Liver (tissue), 8 donors: ENCODE measurements at regions not wholly inside any gene's neighbourhood (a gene's known extent, or its start where the extent isn't known, plus 50 kb on each side); places are given as distances from the start of the nearest gene placed in this dataset.

Experiments
- DNase-seq: peaks from one replicate; pipeline ENCODE4 v3.0.0-alpha.2; 2017; ENCODE audit warnings: low spot score
- H3K27ac ChIP-seq, 2 donors: one replicate each; pipeline ENCODE4 v1.7.0; 2013; ENCODE audit warnings: inconsistent platforms in 2 of 2, low read length in 2 of 2, control low read depth in 1 of 2, low read depth in 1 of 2, mild to moderate bottlenecking in 1 of 2
- H3K27me3 ChIP-seq, 4 donors: one replicate each; pipeline versions ENCODE4 v1.6.1 to v1.7.0; 2013; ENCODE audit warnings: low read length in 3 of 4, inconsistent platforms in 1 of 4, mild to moderate bottlenecking in 1 of 4, moderate library complexity in 1 of 4; ENCODE audit not compliant: control insufficient read depth in 4 of 4, insufficient read depth in 4 of 4
- H3K36me3 ChIP-seq, 4 donors: one replicate each; pipeline versions ENCODE4 v1.6.1 to v1.7.0; 2013; ENCODE audit warnings: low read length in 3 of 4, mild to moderate bottlenecking in 3 of 4, low read depth in 1 of 4, moderate library complexity in 1 of 4; ENCODE audit not compliant: control insufficient read depth in 4 of 4, insufficient read depth in 3 of 4
- H3K4me1 ChIP-seq, 4 donors: one replicate each; pipeline versions ENCODE4 v1.6.1 to v1.7.0; 2013; ENCODE audit warnings: low read length in 3 of 4, mild to moderate bottlenecking in 3 of 4, moderate library complexity in 1 of 4; ENCODE audit not compliant: control insufficient read depth in 4 of 4, insufficient read depth in 4 of 4
- H3K4me3 ChIP-seq, 3 donors: one replicate each; pipeline versions ENCODE4 v1.6.1 to v1.7.0; 2013; ENCODE audit warnings: low read length in 3 of 3, control low read depth in 1 of 3, low read depth in 1 of 3, mild to moderate bottlenecking in 1 of 3
- H3K9ac ChIP-seq, 2 donors: one replicate each; pipeline ENCODE4 v1.7.0; 2013; ENCODE audit warnings: low read length in 2 of 2, mild to moderate bottlenecking in 2 of 2, moderate library complexity in 2 of 2, control low read depth in 1 of 2, low read depth in 1 of 2
- H3K9me3 ChIP-seq, 4 donors: one replicate each; pipeline versions ENCODE4 v1.6.1 to v1.7.0; 2013; ENCODE audit warnings: low read length in 3 of 4; ENCODE audit not compliant: control insufficient read depth in 4 of 4
- EGR1 ChIP-seq, 2 donors: IDR thresholded peaks; 2 replicates each; pipeline ENCODE4 v1.6.1; 2016 to 2018; ENCODE audit warnings: antibody characterized with exemption in 2 of 2, low read depth in 2 of 2
- FOXA1 ChIP-seq: IDR thresholded peaks from 2 replicates; pipeline ENCODE4 v1.6.1; 2016; ENCODE audit warnings: antibody characterized with exemption
- FOXA2 ChIP-seq: IDR thresholded peaks from 2 replicates; pipeline ENCODE4 v1.6.1; 2016; ENCODE audit warnings: antibody characterized with exemption
- GABPA ChIP-seq, 2 donors: IDR thresholded peaks in 1 of 2; conservative IDR thresholded peaks in 1 of 2; 2 replicates each; pipeline ENCODE4 v1.6.1; 2016; ENCODE audit warnings: antibody characterized with exemption in 2 of 2, mild to moderate bottlenecking in 1 of 2, moderate library complexity in 1 of 2
- HNF4A ChIP-seq, 2 donors: conservative IDR thresholded peaks; 2 replicates each; pipeline ENCODE4 v1.6.1; 2016; ENCODE audit warnings: antibody characterized with exemption in 2 of 2, mild to moderate bottlenecking in 2 of 2
- HNF4G ChIP-seq: IDR thresholded peaks from 2 replicates; pipeline ENCODE4 v1.6.1; 2016; ENCODE audit warnings: antibody characterized with exemption
- JUND ChIP-seq, 2 donors: IDR thresholded peaks; 2 replicates each; pipeline ENCODE4 v1.6.1; 2016; ENCODE audit warnings: antibody characterized with exemption in 2 of 2
- NR2F2 ChIP-seq: IDR thresholded peaks from 2 replicates; pipeline ENCODE4 v1.6.1; 2016; ENCODE audit warnings: antibody characterized with exemption
- RAD21 ChIP-seq, 2 donors: IDR thresholded peaks; 2 replicates each; pipeline ENCODE4 v1.6.1; 2016; ENCODE audit warnings: antibody characterized with exemption in 2 of 2, mild to moderate bottlenecking in 2 of 2
- RXRA ChIP-seq, 2 donors: IDR thresholded peaks; 2 replicates each; pipeline ENCODE4 v1.6.1; 2017 to 2018; ENCODE audit warnings: antibody characterized with exemption in 2 of 2, mild to moderate bottlenecking in 1 of 2
- SP1 ChIP-seq: IDR thresholded peaks from 2 replicates; pipeline ENCODE4 v1.6.1; 2018; ENCODE audit warnings: antibody characterized with exemption, mild to moderate bottlenecking
- TAF1 ChIP-seq: conservative IDR thresholded peaks from 2 replicates; pipeline ENCODE4 v1.6.1; 2016; ENCODE audit warnings: antibody characterized with exemption, mild to moderate bottlenecking
- YY1 ChIP-seq: IDR thresholded peaks from 2 replicates; pipeline ENCODE4 v1.6.1; 2016; ENCODE audit warnings: antibody characterized with exemption, mild to moderate bottlenecking
- ZBTB33 ChIP-seq: IDR thresholded peaks from 2 replicates; pipeline ENCODE4 v1.6.1; 2016; ENCODE audit warnings: antibody characterized with exemption
- WGBS: extraction: QIAGEN DNeasy Blood & Tissue Kit; methylation state at CpG from one replicate; pipeline ENCODE4 v1.1.7; 2013; 5-methylcytosine and 5-hydroxymethylcytosine counted together
- TF ChIP-seq, protein P1 (sequence below): IDR thresholded peaks from 2 replicates; pipeline ENCODE4 v1.6.1; 2016; ENCODE audit warnings: antibody characterized with exemption, mild to moderate bottlenecking
- TF ChIP-seq, protein P2 (sequence below): fragments of 150-350 bp; IDR thresholded peaks from 2 replicates; pipeline ENCODE4 v1.5.1; 2017; ENCODE audit warnings: improper control_type of control experiment, low read depth, low read length; ENCODE audit not compliant: missing input control
- TF ChIP-seq, protein P3 (sequence below): IDR thresholded peaks from 2 replicates; pipeline ENCODE4 v1.6.1; 2016; ENCODE audit warnings: antibody characterized with exemption
- TF ChIP-seq, protein P4 (sequence below): IDR thresholded peaks from 2 replicates; pipeline ENCODE4 v1.6.1; 2016; ENCODE audit warnings: antibody characterized with exemption
- donor health status: healthy.
- donor health status: healthy.
- donor health status: healthy.
- donor health status: healthy.
- donor health status: healthy.

DNA sequence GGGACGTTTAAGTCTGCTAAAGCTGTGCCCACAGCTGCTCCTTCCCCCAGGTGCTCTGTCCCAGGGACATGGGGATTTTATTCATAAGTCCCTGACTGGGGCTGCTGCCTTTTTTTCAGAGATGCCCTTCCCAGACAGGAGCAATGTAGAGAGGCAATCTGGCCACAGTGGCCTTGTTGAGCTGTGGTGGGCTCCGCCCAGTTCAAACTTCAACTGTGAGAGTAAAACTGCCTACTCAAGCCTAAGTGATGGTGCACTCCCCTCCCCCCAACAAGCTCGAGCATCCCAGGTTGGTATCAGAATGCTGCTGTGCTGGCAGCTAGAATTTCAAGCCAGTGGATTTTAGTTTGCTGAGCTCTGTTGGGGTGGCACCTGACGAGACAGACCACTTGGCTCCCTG is 1371.4 kb downstream of the ADGRL3 start:
- H3K36me3 ChIP-seq = no peaks in the 10 kb centered on the region
- H3K27me3 ChIP-seq = no peaks in the 10 kb centered on the region
- H3K4me1 ChIP-seq = no peaks in the 10 kb centered on the region
- no peak for DNase-seq
- H3K9me3 ChIP-seq = no peaks in the 10 kb centered on the region
- H3K9ac ChIP-seq = no peak overlapping the region
- TF ChIP-seq YY1 = no peak
- TF ChIP-seq TAF1 = no peak
- no peak for TF ChIP-seq FOXA2
- no peak for TF ChIP-seq HNF4A (conservative IDR thresholded peaks at IDR 0.05)
- TF ChIP-seq RAD21 (IDR thresholded peaks at IDR 0.05) = no peak
- no peak for TF ChIP-seq HNF4G
- TF ChIP-seq SP1 = no peak
- TF ChIP-seq, protein P1, sequence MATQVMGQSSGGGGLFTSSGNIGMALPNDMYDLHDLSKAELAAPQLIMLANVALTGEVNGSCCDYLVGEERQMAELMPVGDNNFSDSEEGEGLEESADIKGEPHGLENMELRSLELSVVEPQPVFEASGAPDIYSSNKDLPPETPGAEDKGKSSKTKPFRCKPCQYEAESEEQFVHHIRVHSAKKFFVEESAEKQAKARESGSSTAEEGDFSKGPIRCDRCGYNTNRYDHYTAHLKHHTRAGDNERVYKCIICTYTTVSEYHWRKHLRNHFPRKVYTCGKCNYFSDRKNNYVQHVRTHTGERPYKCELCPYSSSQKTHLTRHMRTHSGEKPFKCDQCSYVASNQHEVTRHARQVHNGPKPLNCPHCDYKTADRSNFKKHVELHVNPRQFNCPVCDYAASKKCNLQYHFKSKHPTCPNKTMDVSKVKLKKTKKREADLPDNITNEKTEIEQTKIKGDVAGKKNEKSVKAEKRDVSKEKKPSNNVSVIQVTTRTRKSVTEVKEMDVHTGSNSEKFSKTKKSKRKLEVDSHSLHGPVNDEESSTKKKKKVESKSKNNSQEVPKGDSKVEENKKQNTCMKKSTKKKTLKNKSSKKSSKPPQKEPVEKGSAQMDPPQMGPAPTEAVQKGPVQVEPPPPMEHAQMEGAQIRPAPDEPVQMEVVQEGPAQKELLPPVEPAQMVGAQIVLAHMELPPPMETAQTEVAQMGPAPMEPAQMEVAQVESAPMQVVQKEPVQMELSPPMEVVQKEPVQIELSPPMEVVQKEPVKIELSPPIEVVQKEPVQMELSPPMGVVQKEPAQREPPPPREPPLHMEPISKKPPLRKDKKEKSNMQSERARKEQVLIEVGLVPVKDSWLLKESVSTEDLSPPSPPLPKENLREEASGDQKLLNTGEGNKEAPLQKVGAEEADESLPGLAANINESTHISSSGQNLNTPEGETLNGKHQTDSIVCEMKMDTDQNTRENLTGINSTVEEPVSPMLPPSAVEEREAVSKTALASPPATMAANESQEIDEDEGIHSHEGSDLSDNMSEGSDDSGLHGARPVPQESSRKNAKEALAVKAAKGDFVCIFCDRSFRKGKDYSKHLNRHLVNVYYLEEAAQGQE = no peak
- no peak for TF ChIP-seq JUND (IDR thresholded peaks at IDR 0.05)
- TF ChIP-seq EGR1 (IDR thresholded peaks at IDR 0.05; ENCODE audit: low read depth in 2 of 2) = no peak
- no peak for TF ChIP-seq NR2F2
- TF ChIP-seq, protein P2, sequence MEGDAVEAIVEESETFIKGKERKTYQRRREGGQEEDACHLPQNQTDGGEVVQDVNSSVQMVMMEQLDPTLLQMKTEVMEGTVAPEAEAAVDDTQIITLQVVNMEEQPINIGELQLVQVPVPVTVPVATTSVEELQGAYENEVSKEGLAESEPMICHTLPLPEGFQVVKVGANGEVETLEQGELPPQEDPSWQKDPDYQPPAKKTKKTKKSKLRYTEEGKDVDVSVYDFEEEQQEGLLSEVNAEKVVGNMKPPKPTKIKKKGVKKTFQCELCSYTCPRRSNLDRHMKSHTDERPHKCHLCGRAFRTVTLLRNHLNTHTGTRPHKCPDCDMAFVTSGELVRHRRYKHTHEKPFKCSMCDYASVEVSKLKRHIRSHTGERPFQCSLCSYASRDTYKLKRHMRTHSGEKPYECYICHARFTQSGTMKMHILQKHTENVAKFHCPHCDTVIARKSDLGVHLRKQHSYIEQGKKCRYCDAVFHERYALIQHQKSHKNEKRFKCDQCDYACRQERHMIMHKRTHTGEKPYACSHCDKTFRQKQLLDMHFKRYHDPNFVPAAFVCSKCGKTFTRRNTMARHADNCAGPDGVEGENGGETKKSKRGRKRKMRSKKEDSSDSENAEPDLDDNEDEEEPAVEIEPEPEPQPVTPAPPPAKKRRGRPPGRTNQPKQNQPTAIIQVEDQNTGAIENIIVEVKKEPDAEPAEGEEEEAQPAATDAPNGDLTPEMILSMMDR = no peak
- TF ChIP-seq GABPA (IDR thresholded peaks at IDR 0.05 in 1 of 2, conservative IDR thresholded peaks at IDR 0.05 in 1 of 2) = no peak
- no peak for TF ChIP-seq ZBTB33
- no peak for TF ChIP-seq RXRA (IDR thresholded peaks at IDR 0.05)
- TF ChIP-seq, protein P3, sequence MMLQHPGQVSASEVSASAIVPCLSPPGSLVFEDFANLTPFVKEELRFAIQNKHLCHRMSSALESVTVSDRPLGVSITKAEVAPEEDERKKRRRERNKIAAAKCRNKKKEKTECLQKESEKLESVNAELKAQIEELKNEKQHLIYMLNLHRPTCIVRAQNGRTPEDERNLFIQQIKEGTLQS = no peak
- TF ChIP-seq, protein P4, sequence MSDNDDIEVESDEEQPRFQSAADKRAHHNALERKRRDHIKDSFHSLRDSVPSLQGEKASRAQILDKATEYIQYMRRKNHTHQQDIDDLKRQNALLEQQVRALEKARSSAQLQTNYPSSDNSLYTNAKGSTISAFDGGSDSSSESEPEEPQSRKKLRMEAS = no peak
- TF ChIP-seq FOXA1 = no peak
- H3K27ac ChIP-seq = no peak overlapping the region
- 57% methylated on average over 4 of the region's 4 CpGs for WGBS
- H3K4me3 ChIP-seq = no peak overlapping the region
